NCI-H1092 (cell line): ENCODE measurements at regions not wholly inside any gene's neighbourhood (a gene's known extent, or its start where the extent isn't known, plus 50 kb on each side); places are given as distances from the start of the nearest gene placed in this dataset.

Experiments
- DNase-seq: peaks from one replicate; lab custom pipeline; 2025; lab: John Stamatoyannopoulos, UW

GRCh38 chr1:199855580-199855979, 171.9 kb upstream of the NR5A2 start:
- DNase-seq: no peak

- DNase-seq: no peak
Observed at GRCh38 chr1:199856216-199856780, 171.2 kb upstream of the NR5A2 start.

DNA sequence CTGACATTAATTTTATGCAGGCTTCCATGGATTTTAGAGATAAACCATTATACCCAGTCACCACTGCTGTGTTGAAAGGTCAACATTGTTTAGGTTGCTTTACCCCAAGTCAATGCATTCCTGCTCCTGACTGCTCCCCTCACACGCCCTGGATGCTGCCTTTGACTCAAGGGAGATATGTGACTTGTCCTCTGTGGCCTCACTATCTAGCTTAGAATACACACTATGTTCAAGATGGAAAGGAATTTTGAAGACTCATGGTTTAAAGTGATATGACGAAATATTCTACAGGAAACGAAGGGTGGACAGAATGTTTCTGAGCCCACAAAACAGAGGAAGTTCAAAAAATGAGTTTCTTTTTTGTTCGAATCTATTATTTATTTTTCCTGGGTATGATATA, 170.4 kb upstream of the NR5A2 start:
- no peak for DNase-seq

DNA sequence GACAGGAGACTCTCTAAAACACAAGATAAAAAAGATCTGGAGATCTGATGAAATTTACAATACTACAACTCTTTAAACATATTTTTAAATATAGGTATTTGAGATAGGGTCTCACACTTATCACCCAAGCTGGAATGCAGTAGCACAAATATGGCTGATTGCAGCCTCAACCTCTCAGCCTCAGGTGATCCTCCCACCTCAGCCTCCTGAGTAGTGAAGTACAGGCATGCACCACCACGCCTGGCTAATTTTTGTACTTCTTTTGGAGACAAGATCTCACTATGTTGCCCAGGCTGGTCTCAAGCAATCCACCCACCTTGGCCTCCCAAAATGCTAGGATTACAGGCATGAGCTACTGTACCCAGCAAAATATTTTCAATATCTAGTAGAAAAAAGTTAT, 170.0 kb upstream of the NR5A2 start:
- no peak for DNase-seq

DNA sequence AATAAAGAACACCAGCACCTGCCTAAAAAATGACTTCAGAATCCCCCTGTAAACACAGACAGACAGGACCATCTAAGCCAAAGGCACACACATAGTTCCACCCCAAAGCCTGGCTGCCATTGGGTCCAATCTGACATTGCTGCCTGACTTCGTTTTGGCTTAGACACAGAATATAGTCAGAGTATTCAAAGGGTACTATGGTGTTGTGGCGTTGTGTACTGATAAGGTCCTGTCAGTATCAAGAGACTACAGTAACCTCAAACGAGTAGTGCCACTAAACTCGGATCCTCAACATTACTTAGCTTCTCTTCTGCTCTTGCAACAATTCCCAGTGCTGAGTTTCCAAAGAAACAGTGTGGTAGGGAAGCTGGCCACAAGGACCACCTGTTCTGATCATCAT, 169.3 kb upstream of the NR5A2 start:
- no peak for DNase-seq

DNA sequence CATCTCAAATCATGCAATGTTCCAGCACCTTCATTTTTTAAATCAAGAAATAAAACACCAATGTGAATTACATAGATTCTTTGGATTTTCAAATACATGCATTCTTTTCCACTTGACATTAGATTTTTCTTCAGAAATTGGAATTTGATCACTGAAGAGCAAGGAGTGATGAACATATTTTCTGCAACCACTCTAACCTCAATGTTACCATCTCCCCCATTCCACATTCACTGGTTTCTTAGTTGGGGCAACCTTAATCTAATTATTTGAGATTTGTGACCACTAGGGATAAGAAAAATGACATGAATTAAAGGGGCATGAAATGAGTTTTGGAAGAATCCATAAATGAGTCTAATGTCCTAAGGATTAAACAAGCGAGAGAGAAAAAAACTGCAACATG, 168.7 kb upstream of the NR5A2 start:
- no peak for DNase-seq

GRCh38 chr1:199859491-199859933, 168.0 kb upstream of the NR5A2 start:
- DNase-seq: no peak

GRCh38 chr1:199861020-199861795, 166.3 kb upstream of the NR5A2 start:
- DNase-seq: no peak

- no peak for DNase-seq
Observed at GRCh38 chr1:199862047-199862446, 165.5 kb upstream of the NR5A2 start.

DNA sequence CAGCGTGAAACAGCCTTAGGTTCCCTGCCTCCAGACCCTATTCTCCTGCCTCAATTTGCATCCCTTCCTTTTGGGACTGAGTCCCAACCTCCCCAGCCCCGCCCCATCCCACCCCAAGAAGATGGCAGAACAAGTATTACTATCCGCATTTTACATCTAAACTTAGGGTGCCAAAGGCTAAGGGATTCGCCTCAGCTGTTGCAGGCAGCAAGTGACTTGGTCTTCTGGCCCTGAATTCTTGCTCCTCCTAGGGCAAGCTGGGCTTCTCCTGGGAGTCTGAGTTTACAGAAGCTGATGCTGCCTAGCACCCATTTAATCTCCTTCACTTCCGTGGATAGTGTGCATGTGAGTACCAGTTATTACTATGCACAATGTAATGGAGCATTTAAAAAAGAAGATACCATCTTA, 161.3 kb upstream of the NR5A2 start:
- no peak for DNase-seq

DNA sequence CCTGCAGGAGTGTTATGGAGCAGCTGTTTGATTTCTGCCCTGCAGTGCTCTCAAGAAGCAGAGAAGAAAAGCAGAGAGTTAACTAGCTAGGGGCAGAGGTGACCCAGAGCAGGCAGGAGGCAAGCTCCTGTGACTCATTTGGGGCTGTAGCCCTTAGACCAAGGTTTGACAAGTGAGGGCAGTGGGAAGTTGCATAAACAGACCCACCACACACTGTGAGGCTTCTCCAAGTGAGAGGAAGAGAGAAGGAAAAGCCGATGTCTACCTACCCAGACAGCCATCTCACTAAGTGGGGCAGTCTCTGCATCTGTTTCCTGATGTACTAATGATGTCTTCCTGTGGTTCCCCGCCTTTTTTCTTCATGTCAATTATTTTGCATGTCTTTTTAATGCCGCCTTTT, 159.9 kb upstream of the NR5A2 start:
- no peak for DNase-seq

DNA sequence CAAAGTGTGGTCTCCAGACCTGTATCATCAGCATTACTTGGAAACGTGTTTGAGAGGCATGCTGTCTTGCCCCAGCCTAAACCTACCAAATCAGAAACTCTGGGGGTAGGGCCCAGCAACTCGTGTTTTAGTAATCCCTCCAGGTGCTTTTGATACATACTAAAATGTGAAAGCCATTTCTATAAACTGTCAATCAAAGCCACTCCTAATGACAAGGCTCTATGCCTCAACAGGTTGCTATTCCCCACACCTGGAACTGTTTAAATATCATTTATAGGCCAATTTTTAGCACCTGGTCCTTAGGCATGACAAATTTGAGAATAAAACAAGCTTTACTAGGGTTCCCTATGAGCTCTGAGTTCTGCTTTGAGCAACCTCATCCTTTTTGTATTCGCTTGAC, 158.7 kb upstream of the NR5A2 start:
- DNase-seq: no peak

GRCh38 chr1:199875337-199875736, 152.2 kb upstream of the NR5A2 start:
- DNase-seq: no peak

DNA sequence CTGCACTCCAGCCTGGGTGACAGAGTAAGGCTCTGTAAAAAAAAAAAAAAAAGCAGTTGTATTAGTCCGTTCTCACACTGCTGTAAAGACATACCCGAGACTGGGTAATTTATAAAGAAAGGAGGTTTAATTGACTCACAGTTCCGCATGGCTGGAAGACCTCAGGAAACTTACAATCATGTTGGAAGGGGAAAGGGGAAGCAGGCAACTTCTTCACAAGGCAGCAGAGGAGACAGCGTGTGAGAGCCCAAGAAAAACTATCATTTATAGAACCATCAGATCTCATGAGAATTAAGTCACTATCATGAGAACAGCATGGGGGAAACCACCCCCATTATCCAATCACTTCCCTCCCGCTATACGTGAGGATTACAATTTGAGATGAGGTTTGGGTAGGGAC, 151.7 kb upstream of the NR5A2 start:
- DNase-seq: no peak

DNA sequence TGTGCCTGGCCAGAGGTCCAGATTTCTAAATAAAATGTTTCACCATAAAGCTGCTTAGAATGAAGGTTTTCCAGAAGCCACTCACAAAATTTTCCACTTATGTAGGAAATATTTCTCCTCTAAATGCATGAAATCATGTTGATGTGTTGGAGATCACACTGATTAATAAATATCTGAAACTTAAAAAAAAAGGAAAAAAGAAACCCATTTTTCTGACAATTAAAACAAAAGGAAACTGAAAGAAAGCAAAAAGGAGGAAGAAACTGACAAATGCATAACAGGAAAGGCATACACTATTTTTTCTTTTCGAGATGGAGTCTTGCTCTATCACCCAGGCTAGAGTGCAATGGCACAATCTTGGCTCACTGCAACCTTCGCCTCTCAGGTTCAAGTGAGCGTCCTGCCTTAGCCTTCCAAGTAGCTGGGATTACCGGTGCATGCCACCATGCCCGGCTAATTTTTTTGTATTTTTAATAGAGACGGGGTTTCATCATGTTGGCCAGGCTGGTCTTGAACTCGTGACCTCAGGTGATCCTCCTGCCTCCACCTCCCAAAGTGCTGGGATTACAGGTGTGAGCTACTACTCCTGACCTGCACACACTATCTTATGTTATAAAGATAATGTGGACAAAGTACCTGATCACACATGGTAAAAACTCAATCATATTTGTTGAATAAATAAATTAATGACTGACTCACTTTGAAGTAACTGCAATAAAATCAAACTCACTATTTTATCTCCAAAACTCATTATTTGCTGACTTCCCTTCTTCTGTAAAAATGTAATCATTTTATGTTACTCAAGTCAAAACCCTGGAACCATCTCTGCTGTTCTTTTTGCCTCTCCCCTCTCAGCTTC, 149.8 kb upstream of the NR5A2 start:
- DNase-seq: no peak

DNA sequence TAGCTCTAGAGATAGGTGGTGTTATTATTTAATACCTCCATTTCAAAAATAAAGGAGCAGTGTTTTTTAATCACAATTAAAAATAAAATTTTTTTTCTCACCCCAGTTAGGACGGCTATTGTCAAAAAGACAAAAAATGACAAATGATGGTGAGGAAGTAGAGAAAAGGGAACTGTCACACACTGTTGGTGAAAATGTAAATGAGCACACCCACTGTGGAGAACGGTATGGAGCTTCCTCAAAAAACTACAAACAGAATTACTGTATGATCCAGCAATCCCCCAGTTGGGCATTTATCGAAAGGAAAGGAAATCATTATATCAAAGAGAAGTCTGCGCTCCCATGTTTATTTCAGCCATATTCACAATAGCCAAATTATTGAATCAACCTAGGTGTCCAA, 148.7 kb upstream of the NR5A2 start:
- DNase-seq: no peak

DNA sequence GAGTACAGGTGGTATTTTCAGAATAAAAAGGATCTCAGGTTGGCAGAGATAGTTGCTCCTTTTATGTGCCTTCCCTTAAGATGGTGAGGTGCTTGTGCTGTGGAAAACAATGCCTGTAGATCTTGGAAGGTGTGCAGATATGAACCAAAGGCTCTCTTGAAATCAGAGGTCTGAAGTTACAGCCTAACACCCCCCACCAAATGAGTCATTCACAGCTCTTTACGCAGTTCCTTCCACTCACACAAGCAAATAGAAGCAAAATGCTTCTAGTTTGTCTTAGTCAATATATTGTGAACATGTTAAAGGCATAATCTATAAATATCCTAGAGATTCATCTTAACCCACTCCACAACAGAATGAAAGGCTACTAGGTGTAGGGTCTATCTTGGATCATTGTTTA, 128.9 kb upstream of the NR5A2 start:
- DNase-seq: no peak

- no peak for DNase-seq
Observed at GRCh38 chr1:199901341-199901740, 126.2 kb upstream of the NR5A2 start.

- DNase-seq: no peak
Observed at GRCh38 chr1:199907361-199907760, 120.1 kb upstream of the NR5A2 start.

DNA sequence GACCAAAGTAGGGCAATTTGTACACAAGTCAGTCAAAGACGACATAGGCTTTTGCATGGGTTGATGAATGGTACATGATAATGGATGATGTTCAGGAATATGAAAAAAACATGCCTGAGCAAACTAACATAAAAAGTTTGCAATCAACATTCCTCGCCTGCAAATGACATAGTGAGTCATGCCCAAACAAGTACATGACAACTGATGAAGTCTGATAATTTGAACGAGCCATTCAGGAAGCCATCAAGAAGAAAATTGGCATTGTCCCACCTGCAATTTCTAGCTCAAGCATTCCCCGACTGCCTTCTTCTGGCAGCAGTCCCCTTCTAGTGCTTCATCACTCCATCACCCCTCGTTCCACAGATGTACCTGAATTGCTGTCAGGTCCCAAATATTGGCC, 118.4 kb upstream of the NR5A2 start:
- no peak for DNase-seq

DNA sequence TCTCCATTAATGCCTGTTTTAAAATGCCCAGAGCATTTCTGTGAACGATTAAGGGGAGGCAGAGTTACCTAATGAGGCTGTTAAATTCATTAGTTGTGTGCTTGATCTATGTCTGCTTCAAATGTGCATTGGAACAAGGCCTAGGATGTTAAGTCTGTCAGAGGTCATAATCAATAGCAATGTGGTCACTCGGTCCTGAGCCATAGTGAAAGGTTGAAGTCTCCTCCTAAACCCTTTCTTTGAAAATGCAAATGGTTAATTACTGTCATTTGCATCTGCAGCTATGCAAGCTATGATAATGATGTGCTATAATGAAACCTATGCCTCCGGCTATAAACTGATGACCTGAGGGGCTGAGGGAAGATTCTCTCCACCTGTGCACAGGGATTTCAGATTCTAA, 114.2 kb upstream of the NR5A2 start:
- no peak for DNase-seq

GRCh38 chr1:199914546-199914945, 113.0 kb upstream of the NR5A2 start:
- DNase-seq: no peak

DNA sequence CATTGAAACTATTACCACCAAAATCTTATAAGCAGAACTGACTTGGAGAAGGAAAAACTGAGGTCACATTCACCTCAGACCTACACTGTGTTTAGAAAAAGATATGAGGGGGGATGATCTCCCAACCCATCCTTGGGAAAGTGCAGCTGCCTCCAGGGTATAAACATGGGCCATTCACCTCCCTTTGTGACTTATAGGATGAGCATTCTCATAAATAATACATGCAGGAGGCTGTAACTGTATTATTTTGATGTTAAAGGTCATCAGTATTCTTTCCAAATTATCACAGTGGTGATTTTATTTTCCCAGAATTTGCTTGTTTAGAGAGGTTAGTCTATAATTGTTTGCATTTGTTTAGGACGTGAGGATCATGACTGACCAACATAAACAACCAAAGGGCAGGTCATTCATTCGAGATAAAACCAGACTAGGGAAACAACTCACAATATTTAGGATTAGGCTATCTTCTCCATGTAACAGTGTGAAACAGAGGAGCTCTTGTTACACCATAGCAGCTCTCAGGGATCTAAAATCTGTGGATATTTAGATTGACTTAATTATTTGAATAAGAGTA, 109.2 kb upstream of the NR5A2 start:
- no peak for DNase-seq
